Mesendoderm (in vitro differentiated cells): ENCODE measurements at regions not wholly inside any gene's neighbourhood (a gene's known extent, or its start where the extent isn't known, plus 50 kb on each side); places are given as distances from the start of the nearest gene placed in this dataset.
"Not testable (repeated sequence)": the region's sequence is repeated elsewhere in the genome, so short reads cannot be mapped to it uniquely, and the experiment has no call there.

ENCODE experiments used
- DNase-seq: peaks from one replicate; pipeline ENCODE4 v3.0.0; 2013
- H2AK5ac ChIP-seq: 2 replicates; pipeline ENCODE4 v1.6.1; 2013; ENCODE audit warnings: low read length, inconsistent platforms
- H2BK120ac ChIP-seq: 2 replicates; pipeline ENCODE4 v1.6.1; 2013; ENCODE audit warnings: low read depth, mild to moderate bottlenecking, low read length, moderate library complexity, mixed read lengths
- H2BK15ac ChIP-seq: replicated peaks from 2 replicates; pipeline ENCODE4 v1.6.1; 2013; ENCODE audit warnings: low read depth, mild to moderate bottlenecking, moderate library complexity
- H2BK5ac ChIP-seq: 2 replicates; pipeline ENCODE4 v1.6.1; 2013; ENCODE audit warnings: low read length, inconsistent platforms
- H3K18ac ChIP-seq: 2 replicates; pipeline ENCODE4 v1.6.1; 2013; ENCODE audit warnings: mild to moderate bottlenecking, low read length, mixed read lengths
- H3K23ac ChIP-seq: one replicate; pipeline ENCODE4 v1.6.1; 2013; ENCODE audit warnings: low read length
- H3K27ac ChIP-seq: 2 replicates; pipeline ENCODE4 v1.5.1; 2013; ENCODE audit warnings: low read depth, mild to moderate bottlenecking, inconsistent platforms, low read length, moderate library complexity
- H3K27me3 ChIP-seq: 2 replicates; pipeline ENCODE4 v1.6.1; 2013; ENCODE audit warnings: low read length, control low read depth, mild to moderate bottlenecking, inconsistent platforms; ENCODE audit not compliant: insufficient read depth, poor library complexity
- H3K36me3 ChIP-seq: 2 replicates; pipeline ENCODE4 v1.6.1; 2013; ENCODE audit warnings: low read length, inconsistent platforms; ENCODE audit not compliant: control insufficient read depth, insufficient read depth
- H3K4ac ChIP-seq: one replicate; pipeline ENCODE4 v1.6.1; 2013; ENCODE audit warnings: low read depth, mild to moderate bottlenecking, low read length, moderate library complexity
- H3K4me1 ChIP-seq: 2 replicates; pipeline ENCODE4 v1.6.1; 2013; ENCODE audit warnings: low read depth, low read length, inconsistent platforms; ENCODE audit not compliant: control insufficient read depth
- H3K4me2 ChIP-seq: 2 replicates; pipeline ENCODE4 v1.6.1; 2013; ENCODE audit warnings: low read length
- H3K4me3 ChIP-seq: 2 replicates; pipeline ENCODE4 v1.5.1; 2013; ENCODE audit warnings: mild to moderate bottlenecking, low read length
- H3K56ac ChIP-seq: one replicate; pipeline ENCODE4 v1.6.1; 2013; ENCODE audit warnings: low read length
- H3K79me1 ChIP-seq: 2 replicates; pipeline ENCODE4 v1.6.1; 2013; ENCODE audit warnings: low read length, inconsistent platforms
- H3K79me2 ChIP-seq: 2 replicates; pipeline ENCODE4 v1.6.1; 2013; ENCODE audit warnings: mild to moderate bottlenecking, low read length; ENCODE audit not compliant: control insufficient read depth, insufficient read depth
- H3K9ac ChIP-seq: 2 replicates; pipeline ENCODE4 v1.6.1; 2013; ENCODE audit warnings: low read length, inconsistent platforms
- H4K5ac ChIP-seq: one replicate; pipeline ENCODE4 v1.6.1; 2013; ENCODE audit warnings: low read length
- H4K8ac ChIP-seq: one replicate; pipeline ENCODE4 v1.6.1; 2013; ENCODE audit warnings: low read depth, mild to moderate bottlenecking, control low read depth, low read length, moderate library complexity
- WGBS: extraction: QIAGEN DNeasy Blood & Tissue Kit; methylation state at CpG from one replicate; pipeline ENCODE4 v1.1.7; 2013; ENCODE audit warnings: low lambda C conversion rate, missing lambda C conversion rate; ENCODE audit not compliant: insufficient coverage; ENCODE audit errors: extremely low coverage; 5-methylcytosine and 5-hydroxymethylcytosine counted together

GRCh38 chr16:52357711-52358110 lies 189.2 kb downstream of the TOX3 start:
- Histone ChIP-seq H2BK120ac (no peak overlapping the region), H3K4ac (no peak overlapping the region), H2BK15ac (no peak overlapping the region), H4K5ac (no peak overlapping the region), H3K36me3 (no peaks in the 10 kb centered on the region), H4K8ac (no peak overlapping the region), H3K9ac (no peak overlapping the region), H3K23ac (no peak overlapping the region), H2AK5ac (no peak overlapping the region), H3K56ac (no peak overlapping the region), H3K79me2 (no peaks in the 10 kb centered on the region), H3K18ac (no peak overlapping the region), H3K4me1 (no peaks in the 10 kb centered on the region), H3K4me2 (no peak overlapping the region), H2BK5ac (no peak overlapping the region), H3K4me3 (no peak overlapping the region), H3K79me1 (no peaks in the 10 kb centered on the region), H3K27me3 (no peaks in the 10 kb centered on the region), H3K27ac (no peak overlapping the region)
- WGBS: no CpG with 5 or more reads among the region's 4 CpGs
- no peak for DNase-seq

DNA sequence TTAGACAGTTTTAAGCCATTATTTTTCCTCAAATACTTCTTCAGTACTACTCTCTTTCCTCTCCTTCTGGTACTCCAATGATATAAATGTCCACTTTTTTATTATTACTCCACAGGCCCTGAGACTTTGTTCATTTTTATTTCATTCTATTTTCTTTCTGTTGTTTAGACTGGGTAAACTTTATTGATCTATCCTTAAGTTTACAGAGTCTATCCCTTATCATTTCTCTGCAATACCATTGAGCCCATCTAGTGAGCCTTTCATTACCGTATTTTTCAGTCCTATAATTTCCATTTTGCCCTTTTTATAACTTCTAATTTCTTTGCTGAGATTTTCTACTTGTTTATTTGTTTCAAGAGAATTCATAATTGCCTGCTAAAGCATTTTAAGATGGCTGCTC lies 193.7 kb downstream of the TOX3 start:
- no peak overlapping the region for H2BK5ac ChIP-seq
- no peak overlapping the region for H3K18ac ChIP-seq
- H4K5ac ChIP-seq: no peak overlapping the region
- no peak overlapping the region for H2BK120ac ChIP-seq
- H3K4me3 ChIP-seq: no peak overlapping the region
- H3K4me1 ChIP-seq: no peaks in the 10 kb centered on the region
- H3K23ac ChIP-seq: no peak overlapping the region
- no peaks in the 10 kb centered on the region for H3K79me1 ChIP-seq
- H3K79me2 ChIP-seq: no peaks in the 10 kb centered on the region
- no peak overlapping the region for H4K8ac ChIP-seq
- H3K27ac ChIP-seq: no peak overlapping the region
- no peaks in the 10 kb centered on the region for H3K36me3 ChIP-seq
- WGBS: no CpG with 5 or more reads among the region's 1 CpG
- H2AK5ac ChIP-seq: no peak overlapping the region
- no peak overlapping the region for H2BK15ac ChIP-seq
- H3K9ac ChIP-seq: no peak overlapping the region
- H3K4ac ChIP-seq: no peak overlapping the region
- no peaks in the 10 kb centered on the region for H3K27me3 ChIP-seq
- H3K56ac ChIP-seq: no peak overlapping the region
- no peak overlapping the region for H3K4me2 ChIP-seq
- no peak for DNase-seq

DNA sequence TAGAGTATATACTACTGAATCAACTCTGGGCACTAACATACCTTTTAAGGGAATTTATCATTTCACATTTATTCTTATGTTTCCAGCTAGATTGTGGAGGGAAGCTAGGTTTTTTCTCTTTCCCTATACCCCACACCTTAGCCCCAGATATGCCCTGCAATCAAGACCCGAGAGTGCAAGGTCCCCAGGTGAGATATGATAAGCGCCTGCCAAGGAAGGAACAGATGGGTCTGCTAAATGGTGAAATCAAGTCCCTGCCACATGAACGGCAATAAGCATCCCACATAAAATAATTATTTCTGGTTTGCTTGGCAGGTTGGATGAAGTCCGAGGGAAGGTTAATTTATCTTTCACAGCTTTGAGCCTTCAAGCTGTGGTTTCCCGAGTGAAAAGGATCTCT lies 195.5 kb downstream of the TOX3 start:
- no peaks in the 10 kb centered on the region for H3K79me1 ChIP-seq
- no peak overlapping the region for H3K4me2 ChIP-seq
- WGBS: no CpG with 5 or more reads among the region's 5 CpGs

GRCh38 chr16:52350031-52350642 lies 196.8 kb downstream of the TOX3 start:
- H3K56ac ChIP-seq: no peak overlapping the region
- no peaks in the 10 kb centered on the region for H3K27me3 ChIP-seq
- H3K27ac ChIP-seq: no peak overlapping the region
- no peak overlapping the region for H3K23ac ChIP-seq
- DNase-seq: no peak
- H3K9ac ChIP-seq: no peak overlapping the region
- no peaks in the 10 kb centered on the region for H3K79me1 ChIP-seq
- no peaks in the 10 kb centered on the region for H3K4me1 ChIP-seq
- no CpG with 5 or more reads among the region's 3 CpGs for WGBS
- H4K8ac ChIP-seq: no peak overlapping the region
- H2BK5ac ChIP-seq: no peak overlapping the region
- H3K18ac ChIP-seq: no peak overlapping the region
- no peak overlapping the region for H2BK15ac ChIP-seq
- H2AK5ac ChIP-seq: no peak overlapping the region
- no peak overlapping the region for H2BK120ac ChIP-seq
- no peak overlapping the region for H3K4ac ChIP-seq
- no peak overlapping the region for H3K4me3 ChIP-seq
- no peak overlapping the region for H3K4me2 ChIP-seq
- no peaks in the 10 kb centered on the region for H3K36me3 ChIP-seq
- no peak overlapping the region for H4K5ac ChIP-seq
- no peaks in the 10 kb centered on the region for H3K79me2 ChIP-seq

More for the DNA sequence above, 195.5 kb downstream of the TOX3 start:
- Histone ChIP-seq H2AK5ac (no peak overlapping the region), H3K4me1 (no peaks in the 10 kb centered on the region), H3K18ac (no peak overlapping the region), H2BK120ac (no peak overlapping the region), H4K5ac (no peak overlapping the region), H3K56ac (no peak overlapping the region), H3K27me3 (no peaks in the 10 kb centered on the region), H3K23ac (no peak overlapping the region), H4K8ac (no peak overlapping the region), H3K36me3 (no peaks in the 10 kb centered on the region), H3K79me2 (no peaks in the 10 kb centered on the region), H3K4me3 (no peak overlapping the region), H3K9ac (no peak overlapping the region), H2BK15ac (no peak overlapping the region), H3K4ac (no peak overlapping the region), H3K27ac (no peak overlapping the region), H2BK5ac (no peak overlapping the region)
- no peak for DNase-seq

- H2AK5ac ChIP-seq: no peak overlapping the region
- H2BK5ac ChIP-seq: no peak overlapping the region
- H3K9ac ChIP-seq: no peak overlapping the region
- no peak overlapping the region for H3K27ac ChIP-seq
- no peaks in the 10 kb centered on the region for H3K79me1 ChIP-seq
- no peak overlapping the region for H4K5ac ChIP-seq
- no peak overlapping the region for H2BK15ac ChIP-seq
- no peak overlapping the region for H3K56ac ChIP-seq
- H3K4me1 ChIP-seq: no peaks in the 10 kb centered on the region
- H4K8ac ChIP-seq: no peak overlapping the region
- H3K4ac ChIP-seq: no peak overlapping the region
- no peaks in the 10 kb centered on the region for H3K36me3 ChIP-seq
- no peak for DNase-seq
- no peak overlapping the region for H3K4me2 ChIP-seq
- H3K23ac ChIP-seq: no peak overlapping the region
- H3K27me3 ChIP-seq: no peaks in the 10 kb centered on the region
- no CpG with 5 or more reads among the region's 2 CpGs for WGBS
- no peak overlapping the region for H2BK120ac ChIP-seq
- no peak overlapping the region for H3K4me3 ChIP-seq
- H3K79me2 ChIP-seq: no peaks in the 10 kb centered on the region
- H3K18ac ChIP-seq: no peak overlapping the region
Measured at GRCh38 chr16:52346709-52347108, 200.2 kb downstream of the TOX3 start.

GRCh38 chr16:52333673-52334072 lies 213.3 kb downstream of the TOX3 start:
- H3K23ac ChIP-seq, H3K9ac ChIP-seq, H3K36me3 ChIP-seq, H3K27me3 ChIP-seq, H3K4me3 ChIP-seq, H2BK120ac ChIP-seq, H3K27ac ChIP-seq, H3K18ac ChIP-seq, H3K4me1 ChIP-seq, H3K4me2 ChIP-seq, H2BK15ac ChIP-seq, H2BK5ac ChIP-seq, H3K79me1 ChIP-seq, H3K56ac ChIP-seq, H4K8ac ChIP-seq, H3K4ac ChIP-seq, H3K79me2 ChIP-seq, H4K5ac ChIP-seq, H2AK5ac ChIP-seq, DNase-seq: not testable (repeated sequence)
- no CpG with 5 or more reads among the region's 8 CpGs for WGBS
